GM21390 (cell line): ENCODE measurements at regions not wholly inside any gene's neighbourhood (a gene's known extent, or its start where the extent isn't known, plus 50 kb on each side); places are given as distances from the start of the nearest gene placed in this dataset.

Experiments used
- ATAC-seq: cut with Tn5 transposase; IDR thresholded peaks from one replicate; pipeline ENCODE4 v1.9.1; 2021; ENCODE audit not compliant: unreplicated experiment

GRCh38 chr2:150417278-150417677, 70.2 kb downstream of the RND3 start:
- no peak for ATAC-seq

- ATAC-seq, result no peak
Observed at GRCh38 chr2:150415022-150415421, 72.4 kb downstream of the RND3 start.

GRCh38 chr2:150413910-150414309, 73.6 kb downstream of the RND3 start:
- ATAC-seq, result no peak

GRCh38 chr2:150413366-150413765, 74.1 kb downstream of the RND3 start:
- no peak for ATAC-seq

GRCh38 chr2:150410809-150411208, 76.7 kb downstream of the RND3 start:
- ATAC-seq, result no peak

- ATAC-seq, result no peak
Observed at GRCh38 chr2:150409196-150409595, 78.3 kb downstream of the RND3 start.

- ATAC-seq, result no peak
Observed at GRCh38 chr2:150404147-150404546, 83.3 kb downstream of the RND3 start.

GRCh38 chr2:150403457-150403856, 84.0 kb downstream of the RND3 start:
- peak; percentile 89 for ATAC-seq

GRCh38 chr2:150402953-150403352, 84.5 kb downstream of the RND3 start:
- no peak for ATAC-seq

GRCh38 chr2:150400849-150401248, 86.6 kb downstream of the RND3 start:
- no peak for ATAC-seq

GRCh38 chr2:150392614-150393013, 94.9 kb downstream of the RND3 start:
- no peak for ATAC-seq

GRCh38 chr2:150391779-150392178, 95.7 kb downstream of the RND3 start:
- ATAC-seq, result no peak

- no peak for ATAC-seq
Observed at GRCh38 chr2:150389447-150389846, 98.0 kb downstream of the RND3 start.

GRCh38 chr2:150388289-150388625, 99.2 kb downstream of the RND3 start:
- no peak for ATAC-seq

GRCh38 chr2:150387586-150388288, 99.7 kb downstream of the RND3 start:
- ATAC-seq, result no peak

- no peak for ATAC-seq
Observed at GRCh38 chr2:150385211-150385610, 102.3 kb downstream of the RND3 start.

GRCh38 chr2:150383587-150383986, 103.9 kb downstream of the RND3 start:
- ATAC-seq, result no peak

- no peak for ATAC-seq
Observed at GRCh38 chr2:150379166-150379565, 108.3 kb downstream of the RND3 start.

GRCh38 chr2:150378686-150379085, 108.8 kb downstream of the RND3 start:
- ATAC-seq, result no peak

- no peak for ATAC-seq
Observed at GRCh38 chr2:150376553-150377335, 110.7 kb downstream of the RND3 start.

GRCh38 chr2:150375333-150375732, 112.1 kb downstream of the RND3 start:
- no peak for ATAC-seq

GRCh38 chr2:150374492-150374891, 113.0 kb downstream of the RND3 start:
- no peak for ATAC-seq

GRCh38 chr2:150373374-150373773, 114.1 kb downstream of the RND3 start:
- ATAC-seq, result no peak
